HG03025 (cell line): ENCODE measurements at regions not wholly inside any gene's neighbourhood (a gene's known extent, or its start where the extent isn't known, plus 50 kb on each side); places are given as distances from the start of the nearest gene placed in this dataset.
"Not testable (repeated sequence)": the region's sequence is repeated elsewhere in the genome, so short reads cannot be mapped to it uniquely, and the experiment has no call there.

Source experiments
- ATAC-seq: cut with Tn5 transposase; IDR thresholded peaks from one replicate; pipeline ENCODE4 v1.9.1; 2021; ENCODE audit warnings: mild to moderate bottlenecking, moderate library complexity; ENCODE audit not compliant: unreplicated experiment, low FRiP score

- no peak for ATAC-seq
Measured at GRCh38 chr14:86961106-86961716, 1031.8 kb downstream of the GALC start.

GRCh38 chr14:86955771-86956354, 1037.1 kb downstream of the GALC start:
- ATAC-seq: no peak

GRCh38 chr14:86954623-86955022, 1038.4 kb downstream of the GALC start:
- no peak for ATAC-seq

DNA sequence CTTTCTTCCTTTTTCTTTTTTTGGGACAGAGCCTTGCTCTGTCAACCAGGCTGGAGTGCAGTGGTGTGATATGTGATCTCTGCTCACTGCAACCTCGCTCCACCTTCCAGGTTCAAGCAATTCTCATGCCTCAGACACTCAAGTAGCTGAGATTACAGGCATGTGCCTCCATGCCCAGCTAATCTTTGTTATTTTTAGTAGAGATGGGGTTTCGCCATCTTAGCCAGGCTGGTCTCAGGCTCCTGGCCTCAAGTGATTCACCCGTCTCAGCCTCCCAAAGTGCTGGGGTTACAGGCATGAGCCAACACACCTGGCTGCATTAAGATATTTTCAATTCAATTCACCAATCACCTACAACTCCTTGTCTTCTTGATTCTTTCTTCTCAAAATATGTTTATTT, 1046.5 kb downstream of the GALC start:
- no peak for ATAC-seq

- ATAC-seq: no peak
Measured at GRCh38 chr14:86944434-86944833, 1048.5 kb downstream of the GALC start.

DNA sequence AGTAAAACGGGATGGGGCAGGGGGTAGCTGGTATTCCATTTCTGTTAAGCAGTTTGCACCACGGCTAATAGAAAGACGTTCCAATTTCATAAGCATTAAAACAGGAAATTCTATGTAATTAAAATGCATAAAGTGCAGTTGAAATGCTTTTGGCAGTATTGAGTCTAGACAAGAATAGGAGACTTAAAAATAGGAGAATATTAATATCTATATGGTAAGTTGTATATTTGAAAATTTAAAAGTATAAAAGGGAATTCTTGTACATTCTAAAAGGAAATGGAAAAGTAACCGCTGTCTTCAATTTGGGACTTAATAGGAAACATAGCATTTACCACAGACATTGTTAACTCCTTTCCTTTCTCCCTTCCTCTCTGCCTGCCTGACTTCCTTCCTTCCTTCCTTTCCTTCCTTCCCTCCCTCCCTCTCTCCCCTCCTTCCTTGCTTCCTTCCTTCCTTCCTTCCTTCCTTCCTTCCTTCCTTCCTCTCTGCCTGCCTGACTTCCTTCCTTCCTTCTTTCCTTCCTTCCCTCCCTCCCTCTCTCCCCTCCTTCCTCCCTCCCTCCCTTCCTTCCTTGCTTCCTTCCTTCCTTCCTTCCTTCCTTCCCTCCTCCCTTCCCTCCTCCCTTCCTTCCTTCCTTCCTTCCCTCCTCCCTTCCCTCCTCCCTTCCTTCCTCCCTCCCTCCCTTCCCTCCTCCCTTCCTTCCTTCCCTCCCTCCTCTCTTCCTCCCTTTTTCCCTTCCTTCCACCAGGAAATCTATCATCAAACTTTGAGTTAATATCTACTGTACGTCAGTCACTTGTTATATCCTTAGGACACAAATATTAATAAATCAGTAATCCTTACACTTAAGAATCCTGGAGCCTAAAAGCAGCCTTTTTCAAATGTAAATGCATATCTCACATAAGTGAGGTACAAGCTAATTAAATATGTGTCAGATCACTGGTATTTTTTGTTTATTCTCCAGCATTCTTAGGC, 1049.3 kb downstream of the GALC start:
- no peak for ATAC-seq

GRCh38 chr14:86942936-86943335, 1050.0 kb downstream of the GALC start:
- no peak for ATAC-seq

DNA sequence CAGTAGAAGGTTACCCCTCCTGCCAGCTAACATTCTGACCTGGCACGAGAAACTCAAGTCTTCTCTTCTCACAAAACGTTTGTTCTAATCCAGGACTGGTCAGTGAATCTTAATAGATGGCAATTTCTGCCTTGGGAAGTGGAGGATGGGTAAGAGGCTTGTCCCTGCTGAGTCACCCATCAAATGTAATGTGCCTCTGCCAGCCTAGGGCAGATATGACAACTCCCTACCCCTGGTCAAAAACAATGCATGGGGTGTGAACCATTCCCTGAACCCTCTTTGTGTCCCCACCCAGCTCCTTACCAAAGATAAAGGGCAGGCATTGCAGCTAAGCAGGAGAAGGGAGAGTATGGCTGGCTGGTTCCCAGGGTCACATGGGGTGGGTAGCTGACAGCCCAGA, 1052.9 kb downstream of the GALC start:
- no peak for ATAC-seq

DNA sequence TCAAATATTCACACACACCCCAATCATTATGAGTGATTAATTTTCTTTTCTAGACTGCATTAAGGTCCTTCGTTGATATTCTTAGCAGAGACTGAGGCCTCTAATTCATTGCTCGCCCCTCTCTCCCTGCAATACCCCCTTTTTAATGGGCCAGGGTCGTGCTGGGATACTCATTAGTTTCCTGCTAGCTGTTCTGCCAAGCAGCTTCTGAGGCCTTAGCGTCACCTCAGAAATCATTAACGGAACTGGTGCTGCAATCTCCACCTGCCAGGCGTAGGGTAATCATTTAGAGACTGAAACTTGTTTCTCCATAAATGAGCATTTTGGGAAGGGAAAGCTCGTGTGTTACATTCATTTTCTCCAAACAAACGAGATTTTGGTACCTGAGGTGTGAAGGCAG, 1054.7 kb downstream of the GALC start:
- no peak for ATAC-seq

GRCh38 chr14:86936556-86936955, 1056.4 kb downstream of the GALC start:
- no peak for ATAC-seq

GRCh38 chr14:86935241-86935885, 1057.6 kb downstream of the GALC start:
- no peak for ATAC-seq

- ATAC-seq: no peak
Measured at GRCh38 chr14:86933958-86934595, 1058.9 kb downstream of the GALC start.

DNA sequence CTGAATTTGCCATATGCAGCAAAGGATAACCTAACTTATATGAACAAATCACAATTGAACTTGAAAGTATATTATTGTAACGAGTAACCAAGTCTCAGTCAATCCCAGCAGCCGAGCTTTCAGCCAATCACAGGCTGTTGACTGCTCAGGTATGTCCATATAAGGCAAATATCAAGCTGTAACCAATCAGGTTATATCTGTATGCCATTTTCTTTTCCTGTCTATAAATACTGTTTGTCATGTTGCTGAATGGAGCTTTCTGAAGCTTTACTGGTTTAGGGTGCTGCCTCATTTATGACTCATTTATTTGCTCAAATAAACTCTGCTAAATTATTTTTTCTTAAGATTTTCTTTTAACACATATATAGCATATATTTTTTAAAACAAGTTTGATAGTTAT, 1059.5 kb downstream of the GALC start:
- ATAC-seq: no peak

GRCh38 chr14:86915406-86915805, 1077.6 kb downstream of the GALC start:
- ATAC-seq: no peak

DNA sequence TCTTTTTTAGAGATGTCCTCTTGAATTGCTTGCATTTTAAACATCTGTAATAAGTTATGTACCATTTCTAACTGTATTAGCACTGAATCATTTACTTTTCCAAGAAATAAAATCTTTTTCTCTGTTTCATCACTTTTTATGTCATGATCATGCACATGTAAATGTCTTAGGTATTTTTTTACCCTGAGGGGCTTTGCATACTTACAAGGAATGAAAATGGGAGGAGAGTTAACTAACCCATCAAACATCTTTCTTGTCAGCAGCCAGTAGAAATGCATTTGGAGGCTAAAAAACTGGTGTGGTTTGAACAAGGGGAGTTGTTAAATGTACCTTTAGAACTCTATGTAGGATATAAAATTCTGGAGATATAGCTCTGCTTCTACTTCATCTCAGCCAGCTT, 1080.3 kb downstream of the GALC start:
- ATAC-seq: no peak

- ATAC-seq: no peak
Measured at GRCh38 chr14:86911486-86911885, 1081.5 kb downstream of the GALC start.

DNA sequence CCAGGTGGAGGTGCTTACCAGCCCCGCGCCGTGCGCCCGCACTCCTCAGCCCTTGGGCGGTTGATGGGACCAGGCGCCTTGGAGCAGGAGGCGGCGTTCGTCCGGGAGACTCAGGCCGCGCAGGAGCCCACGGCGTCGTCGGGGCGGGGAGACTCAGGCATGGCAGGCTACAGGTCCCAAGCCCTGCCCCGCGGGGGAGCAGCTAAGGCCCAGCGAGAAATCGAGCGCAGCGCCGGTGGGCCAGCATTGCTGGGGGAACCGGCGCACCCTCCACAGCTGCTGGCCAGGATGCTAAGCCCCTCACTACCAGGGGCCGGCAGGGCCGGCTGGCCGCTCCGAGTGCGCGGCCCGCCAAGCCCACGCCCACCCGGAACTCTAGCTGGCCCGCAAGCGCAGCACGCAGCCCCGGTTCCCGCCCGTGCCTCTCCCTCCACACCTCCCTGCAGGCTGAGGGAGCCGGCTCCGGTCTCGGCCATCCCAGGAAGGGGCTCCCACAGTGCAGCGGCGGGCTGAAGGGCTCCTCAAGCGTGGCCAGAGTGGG, 1087.5 kb downstream of the GALC start:
- ATAC-seq: not testable (repeated sequence)

DNA sequence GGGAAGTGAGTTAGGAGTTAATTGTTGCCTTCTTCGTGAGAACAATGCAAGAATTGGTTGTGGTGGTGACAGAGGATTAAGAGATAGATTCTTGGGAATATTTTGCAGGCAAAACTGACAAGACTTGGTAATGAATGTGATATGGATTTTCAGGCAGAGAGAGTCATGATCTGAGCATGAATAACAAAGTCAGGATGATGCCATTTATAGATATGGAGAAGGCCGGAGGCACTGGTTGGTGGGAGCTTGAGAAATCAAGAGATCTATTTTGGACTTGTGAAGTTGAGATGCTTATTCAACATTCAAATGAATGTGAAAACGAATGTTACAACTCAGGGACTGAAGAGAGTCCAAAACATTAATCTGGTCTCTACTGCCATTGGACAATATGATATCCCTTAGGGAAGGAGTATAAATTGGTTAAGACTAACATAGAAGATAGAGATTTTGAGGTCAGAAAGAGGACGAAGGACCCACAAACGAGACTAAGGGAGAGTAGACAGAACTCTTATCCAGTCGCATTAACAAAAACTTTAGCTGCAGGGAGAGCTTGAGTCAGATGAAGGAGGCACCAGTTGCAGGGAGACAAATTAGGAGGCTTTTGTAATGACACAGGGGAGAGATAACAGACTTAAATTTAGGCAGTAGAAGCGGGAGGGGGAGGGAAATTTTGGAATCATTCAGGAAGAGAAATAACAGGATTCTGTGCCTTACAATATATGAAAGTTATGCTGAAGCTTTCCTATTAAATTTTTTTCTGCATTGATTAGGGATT, 1090.6 kb downstream of the GALC start:
- ATAC-seq: no peak

DNA sequence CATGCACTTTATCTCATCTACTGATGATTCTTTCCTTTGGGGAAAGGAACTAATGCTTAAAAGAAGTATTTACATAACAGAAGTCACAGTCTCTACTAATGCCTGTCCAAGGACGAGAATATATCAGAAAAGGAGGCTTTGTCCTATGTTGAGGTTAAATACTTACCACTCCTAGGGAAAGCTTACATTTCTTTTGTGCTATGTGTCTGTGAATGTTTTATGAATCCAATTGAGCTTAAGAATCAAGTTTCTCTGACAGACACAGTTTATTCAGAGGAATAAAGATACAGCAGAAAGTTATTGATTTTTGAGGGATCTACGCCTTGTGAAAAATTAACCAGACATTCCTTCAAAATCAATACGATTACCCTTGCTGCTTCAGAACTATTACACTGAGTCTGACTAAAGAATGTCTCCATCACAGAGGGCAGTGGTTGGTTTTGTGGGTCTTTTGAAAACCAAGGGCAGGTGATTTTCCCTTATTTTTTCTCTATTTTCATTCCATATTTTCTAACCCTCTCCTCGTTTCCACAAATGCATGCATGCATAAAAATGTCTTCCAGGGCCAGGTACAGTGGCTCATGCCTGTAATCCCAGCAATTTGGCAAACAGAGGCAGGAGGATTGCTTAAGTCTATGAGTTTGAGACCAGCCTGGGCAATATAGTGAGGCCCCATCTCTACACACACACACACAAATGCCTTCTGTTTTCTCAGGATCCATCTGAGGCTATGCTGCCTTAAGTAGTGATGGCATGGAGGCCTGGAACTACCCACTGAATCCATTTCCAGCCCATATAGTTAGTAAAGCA, 1095.1 kb downstream of the GALC start:
- no peak for ATAC-seq
